GM20000 (cell line): ENCODE measurements at regions not wholly inside any gene's neighbourhood (a gene's known extent, or its start where the extent isn't known, plus 50 kb on each side); places are given as distances from the start of the nearest gene placed in this dataset.

Source experiments
- DNase-seq: peaks from one replicate; pipeline ENCODE4 v3.0.0; 2012; ENCODE audit warnings: low spot score
- TF ChIP-seq, protein P1 (sequence below): IDR thresholded peaks from 2 replicates; pipeline ENCODE4 v1.5.1; 2012; ENCODE audit warnings: mild to moderate bottlenecking, control low read depth; ENCODE audit errors: extremely low read depth, missing control alignments

DNA sequence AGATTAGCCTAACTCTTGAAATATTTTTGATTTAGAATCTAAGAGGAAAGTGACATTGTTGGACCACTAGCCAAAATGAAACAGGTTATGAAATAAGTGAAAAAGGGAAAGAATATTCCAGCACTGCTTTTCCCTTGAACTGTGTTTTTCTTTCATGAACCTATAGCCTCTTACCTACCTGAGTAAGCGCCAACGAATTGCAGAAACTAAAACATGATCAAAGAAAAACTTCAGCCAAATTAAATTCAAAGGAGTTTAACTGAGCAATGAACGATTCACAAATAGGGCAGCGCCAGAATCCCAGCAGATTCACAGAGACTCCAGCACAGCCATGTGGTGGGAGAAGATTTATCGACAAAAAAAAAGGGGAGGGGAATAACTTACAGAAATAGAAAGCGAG lies 518.6 kb downstream of the PIK3C3 start:
- no peak for DNase-seq
- TF ChIP-seq, protein P1, sequence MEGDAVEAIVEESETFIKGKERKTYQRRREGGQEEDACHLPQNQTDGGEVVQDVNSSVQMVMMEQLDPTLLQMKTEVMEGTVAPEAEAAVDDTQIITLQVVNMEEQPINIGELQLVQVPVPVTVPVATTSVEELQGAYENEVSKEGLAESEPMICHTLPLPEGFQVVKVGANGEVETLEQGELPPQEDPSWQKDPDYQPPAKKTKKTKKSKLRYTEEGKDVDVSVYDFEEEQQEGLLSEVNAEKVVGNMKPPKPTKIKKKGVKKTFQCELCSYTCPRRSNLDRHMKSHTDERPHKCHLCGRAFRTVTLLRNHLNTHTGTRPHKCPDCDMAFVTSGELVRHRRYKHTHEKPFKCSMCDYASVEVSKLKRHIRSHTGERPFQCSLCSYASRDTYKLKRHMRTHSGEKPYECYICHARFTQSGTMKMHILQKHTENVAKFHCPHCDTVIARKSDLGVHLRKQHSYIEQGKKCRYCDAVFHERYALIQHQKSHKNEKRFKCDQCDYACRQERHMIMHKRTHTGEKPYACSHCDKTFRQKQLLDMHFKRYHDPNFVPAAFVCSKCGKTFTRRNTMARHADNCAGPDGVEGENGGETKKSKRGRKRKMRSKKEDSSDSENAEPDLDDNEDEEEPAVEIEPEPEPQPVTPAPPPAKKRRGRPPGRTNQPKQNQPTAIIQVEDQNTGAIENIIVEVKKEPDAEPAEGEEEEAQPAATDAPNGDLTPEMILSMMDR, result no peak

- no peak for DNase-seq
- TF ChIP-seq, protein P1, result no peak
Measured at GRCh38 chr18:42474577-42474976, 519.5 kb downstream of the PIK3C3 start.

DNA sequence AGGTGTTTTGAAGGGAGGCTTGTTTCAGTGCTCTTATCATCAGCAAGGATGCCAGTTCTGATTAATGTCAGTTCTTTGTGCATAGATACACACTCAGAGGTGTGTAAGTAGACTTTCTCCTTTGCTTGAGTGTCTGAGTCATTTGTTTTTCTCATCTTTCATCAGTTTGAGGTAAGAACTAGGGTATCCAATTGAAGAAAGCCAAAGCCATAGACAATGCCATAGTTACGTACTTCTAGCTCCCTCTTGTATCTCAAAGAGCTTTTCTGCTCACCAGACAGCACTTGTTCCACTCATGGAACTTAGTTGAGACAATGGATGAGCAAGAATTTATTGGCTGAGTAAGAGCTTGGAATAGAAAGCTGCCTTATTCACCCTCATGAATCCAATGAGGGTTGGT lies 520.1 kb downstream of the PIK3C3 start:
- DNase-seq, result no peak
- TF ChIP-seq, protein P1, result no peak

DNA sequence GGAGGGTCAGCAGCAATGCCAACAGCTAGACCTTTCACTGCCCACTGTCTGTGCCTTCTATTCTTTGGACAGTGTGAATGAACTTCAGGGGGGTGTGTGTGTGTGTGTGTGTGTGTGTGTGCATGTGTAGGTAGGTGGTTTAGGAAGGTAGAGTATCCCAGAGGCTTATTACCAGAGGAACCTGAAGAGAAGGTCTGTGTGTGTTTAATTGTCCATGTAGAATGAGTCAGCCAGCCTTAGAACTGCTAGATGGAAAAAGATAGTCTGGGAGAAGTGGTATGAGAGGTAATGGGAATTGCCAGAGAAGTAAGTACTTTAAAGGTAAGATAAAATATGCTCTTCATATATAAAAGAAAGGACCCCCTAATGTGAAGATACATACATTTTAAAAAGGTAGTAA lies 522.2 kb downstream of the PIK3C3 start:
- TF ChIP-seq, protein P1, result no peak
- no peak for DNase-seq

DNA sequence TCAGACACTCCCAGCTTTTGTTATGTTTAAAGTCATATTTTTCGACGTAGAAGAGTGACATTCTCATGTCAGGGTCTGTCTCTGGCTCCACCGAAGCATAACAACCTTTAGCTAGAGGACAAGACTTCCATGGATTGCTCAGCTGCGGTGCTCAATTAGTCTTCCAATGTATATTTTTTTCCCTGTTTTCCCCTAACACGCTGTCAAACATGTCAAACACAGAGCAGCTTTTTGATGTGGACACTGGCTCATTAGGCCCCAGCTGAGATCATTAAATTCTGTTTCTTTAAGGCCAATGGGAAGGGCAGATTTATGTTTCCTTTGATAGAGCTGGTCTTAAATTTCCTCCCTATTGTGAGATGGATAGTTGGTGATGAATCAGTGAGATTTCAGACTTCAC lies 525.4 kb downstream of the PIK3C3 start:
- TF ChIP-seq, protein P1, result no peak
- DNase-seq, result no peak

DNA sequence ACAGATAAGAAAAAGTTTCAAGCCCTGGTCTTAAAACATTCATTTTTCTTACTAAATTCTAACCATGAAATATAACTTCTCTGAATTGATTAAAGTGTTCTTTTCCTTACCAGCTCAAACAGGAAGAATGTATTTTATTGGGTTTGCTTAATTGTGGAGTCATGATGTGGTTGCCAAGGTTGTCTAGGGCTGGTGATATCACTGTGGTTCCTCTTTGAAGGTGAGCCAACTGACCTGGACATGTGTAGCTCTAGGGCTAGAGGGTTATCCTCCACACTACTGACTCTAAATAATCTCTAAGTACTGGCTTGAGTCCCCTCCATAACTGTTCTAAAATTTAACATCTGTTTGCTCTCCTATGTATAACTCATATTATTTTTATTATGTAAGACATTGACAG lies 529.6 kb downstream of the PIK3C3 start:
- TF ChIP-seq, protein P1, result no peak
- DNase-seq, result no peak

GRCh38 chr18:42486271-42486670 lies 531.2 kb downstream of the PIK3C3 start:
- TF ChIP-seq, protein P1, result no peak
- no peak for DNase-seq
